HL-60 (cell line): ENCODE measurements at regions not wholly inside any gene's neighbourhood (a gene's known extent, or its start where the extent isn't known, plus 50 kb on each side); places are given as distances from the start of the nearest gene placed in this dataset.

Experiments used
- GABPA ChIP-seq: IDR thresholded peaks from 2 replicates; pipeline ENCODE4 v1.6.1; 2012; ENCODE audit warnings: low read depth
- POLR2AphosphoS5 ChIP-seq: IDR thresholded peaks from 2 replicates; pipeline ENCODE4 v1.6.1; 2012; ENCODE audit warnings: low read depth
- SPI1 ChIP-seq: IDR thresholded peaks from 2 replicates; pipeline ENCODE4 v1.6.1; 2012; ENCODE audit warnings: low read depth, mild to moderate bottlenecking, borderline replicate concordance
- TF ChIP-seq, protein P1 (sequence below): IDR thresholded peaks from one replicate; pipeline ENCODE4 v1.5.1; 2011; ENCODE audit warnings: low read length, control low read depth, inconsistent platforms; ENCODE audit not compliant: insufficient read depth

GRCh38 chr1:208767816-208768215 is 523.6 kb upstream of the PLXNA2 start:
- TF ChIP-seq, protein P1, sequence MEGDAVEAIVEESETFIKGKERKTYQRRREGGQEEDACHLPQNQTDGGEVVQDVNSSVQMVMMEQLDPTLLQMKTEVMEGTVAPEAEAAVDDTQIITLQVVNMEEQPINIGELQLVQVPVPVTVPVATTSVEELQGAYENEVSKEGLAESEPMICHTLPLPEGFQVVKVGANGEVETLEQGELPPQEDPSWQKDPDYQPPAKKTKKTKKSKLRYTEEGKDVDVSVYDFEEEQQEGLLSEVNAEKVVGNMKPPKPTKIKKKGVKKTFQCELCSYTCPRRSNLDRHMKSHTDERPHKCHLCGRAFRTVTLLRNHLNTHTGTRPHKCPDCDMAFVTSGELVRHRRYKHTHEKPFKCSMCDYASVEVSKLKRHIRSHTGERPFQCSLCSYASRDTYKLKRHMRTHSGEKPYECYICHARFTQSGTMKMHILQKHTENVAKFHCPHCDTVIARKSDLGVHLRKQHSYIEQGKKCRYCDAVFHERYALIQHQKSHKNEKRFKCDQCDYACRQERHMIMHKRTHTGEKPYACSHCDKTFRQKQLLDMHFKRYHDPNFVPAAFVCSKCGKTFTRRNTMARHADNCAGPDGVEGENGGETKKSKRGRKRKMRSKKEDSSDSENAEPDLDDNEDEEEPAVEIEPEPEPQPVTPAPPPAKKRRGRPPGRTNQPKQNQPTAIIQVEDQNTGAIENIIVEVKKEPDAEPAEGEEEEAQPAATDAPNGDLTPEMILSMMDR: no peak
- TF ChIP-seq SPI1 (no peak), POLR2AphosphoS5 (no peak), GABPA (no peak)
